Neural crest cell (in vitro differentiated cells): ENCODE measurements at regions not wholly inside any gene's neighbourhood (a gene's known extent, or its start where the extent isn't known, plus 50 kb on each side); places are given as distances from the start of the nearest gene placed in this dataset.
A peak's percentile ranks its signal among the peaks of the same experiment; 100 is the strongest.

Source experiments
- DNase-seq: peaks from one replicate; pipeline ENCODE4 v3.0.0; 2021; ENCODE audit warnings: low read depth, mixed read lengths, low spot score
- H3K27ac Mint-ChIP-seq: one replicate; pipeline ENCODE4 v1.8.0; 2021; ENCODE audit warnings: mild to moderate bottlenecking, mixed read lengths; ENCODE audit not compliant: unreplicated experiment
- H3K27me3 Mint-ChIP-seq: 2 replicates; pipeline ENCODE4 v1.8.0; 2021; ENCODE audit warnings: low read depth, mild to moderate bottlenecking, mixed read lengths
- H3K36me3 Mint-ChIP-seq: 2 replicates; pipeline ENCODE4 v1.8.0; 2021; ENCODE audit warnings: low read depth, mild to moderate bottlenecking, mixed read lengths
- H3K4me1 Mint-ChIP-seq: 2 replicates; pipeline ENCODE4 v1.8.0; 2021; ENCODE audit warnings: mixed read lengths
- H3K4me3 Mint-ChIP-seq: one replicate; pipeline ENCODE4 v1.8.0; 2021; ENCODE audit warnings: mild to moderate bottlenecking, mixed read lengths
- H3K9me3 Mint-ChIP-seq: 2 replicates; pipeline ENCODE4 v1.8.0; 2021; ENCODE audit warnings: mixed read lengths
- CTCF ChIP-seq: fragments of 200-600 bp; sonication (generic); conservative IDR thresholded peaks from 2 replicates; pipeline ENCODE4 v1.5.0; 2021; ENCODE audit warnings: antibody characterized with exemption, mild to moderate bottlenecking

GRCh38 chr6:164195942-164196281, 781.4 kb downstream of the QKI start:
- no peak overlapping the region for H3K4me3 Mint-ChIP-seq
- H3K27me3 Mint-ChIP-seq, result no peaks in the 10 kb centered on the region
- no peaks in the 10 kb centered on the region for H3K4me1 Mint-ChIP-seq
- H3K36me3 Mint-ChIP-seq, result no peaks in the 10 kb centered on the region
- no peak for DNase-seq
- TF ChIP-seq CTCF, result no peak
- no peaks in the 10 kb centered on the region for H3K9me3 Mint-ChIP-seq
- H3K27ac Mint-ChIP-seq, result no peak overlapping the region

GRCh38 chr6:164195278-164195941, 780.9 kb downstream of the QKI start:
- H3K27ac Mint-ChIP-seq, result no peak overlapping the region
- no peaks in the 10 kb centered on the region for H3K36me3 Mint-ChIP-seq
- no peak for DNase-seq
- H3K4me3 Mint-ChIP-seq, result no peak overlapping the region
- H3K4me1 Mint-ChIP-seq, result no peaks in the 10 kb centered on the region
- no peak for TF ChIP-seq CTCF
- no peaks in the 10 kb centered on the region for H3K27me3 Mint-ChIP-seq
- H3K9me3 Mint-ChIP-seq, result no peaks in the 10 kb centered on the region

GRCh38 chr6:164188861-164189260, 774.3 kb downstream of the QKI start:
- DNase-seq, result no peak
- Mint-ChIP-seq H3K4me1 (peaks cover 16% of the 10 kb centered on the region), H3K4me3 (no peak overlapping the region), H3K27me3 (no peaks in the 10 kb centered on the region), H3K36me3 (peaks cover 3% of the 10 kb centered on the region), H3K9me3 (peaks cover 3% of the 10 kb centered on the region), H3K27ac (no peak overlapping the region)
- TF ChIP-seq CTCF, result no peak

- Mint-ChIP-seq H3K4me3 (no peak overlapping the region), H3K27me3 (no peaks in the 10 kb centered on the region), H3K36me3 (peaks cover 7% of the 10 kb centered on the region), H3K27ac (peak overlapping the region; percentile 72), H3K9me3 (peaks cover 8% of the 10 kb centered on the region), H3K4me1 (peaks cover 16% of the 10 kb centered on the region)
- DNase-seq, result no peak
- no peak for TF ChIP-seq CTCF
Observed at GRCh38 chr6:164185471-164185871, 771.0 kb downstream of the QKI start.

- no peak for DNase-seq
- Mint-ChIP-seq H3K27me3 (no peaks in the 10 kb centered on the region), H3K36me3 (peaks cover 7% of the 10 kb centered on the region), H3K27ac (no peak overlapping the region), H3K4me1 (peaks cover 16% of the 10 kb centered on the region), H3K9me3 (peaks cover 8% of the 10 kb centered on the region), H3K4me3 (no peak overlapping the region)
- TF ChIP-seq CTCF, result no peak
Observed at GRCh38 chr6:164184410-164184809, 769.9 kb downstream of the QKI start.
